Vagina (tissue), 2 donors: ENCODE measurements at regions not wholly inside any gene's neighbourhood (a gene's known extent, or its start where the extent isn't known, plus 50 kb on each side); places are given as distances from the start of the nearest gene placed in this dataset.

Experiments
- CTCF ChIP-seq, 3 experiments: fragments of 450-650 bp in 2 of 3; fragments of 200-600 bp in 1 of 3; sonication (generic) in 1 of 3; IDR thresholded peaks; one replicate each; pipeline ENCODE4 v1.5.1; 2017 to 2019; ENCODE audit warnings: antibody characterized with exemption in 3 of 3, mild to moderate bottlenecking in 2 of 3, moderate library complexity in 2 of 3
- POLR2A ChIP-seq, 2 donors: fragments of 450-650 bp; IDR thresholded peaks; one replicate each; pipeline ENCODE4 v1.6.1; 2017; ENCODE audit warnings: antibody characterized with exemption in 2 of 2, mild to moderate bottlenecking in 2 of 2, moderate library complexity in 2 of 2
- POLR2AphosphoS5 ChIP-seq, 2 donors: sonication (generic); formaldehyde crosslinking; IDR thresholded peaks; one replicate each; pipeline ENCODE4 v1.9.0; 2017; ENCODE audit warnings: antibody characterized with exemption in 2 of 2, mild to moderate bottlenecking in 2 of 2, low read depth in 1 of 2; ENCODE audit not compliant: insufficient read depth in 1 of 2

GRCh38 chr4:18538121-18538520 is 516.6 kb upstream of the LCORL start:
- TF ChIP-seq CTCF (IDR thresholded peaks at IDR 0.05) (no peak), POLR2A (IDR thresholded peaks at IDR 0.05) (no peak), POLR2AphosphoS5 (IDR thresholded peaks at IDR 0.05; ENCODE audit: insufficient read depth in 1 of 2, low read depth in 1 of 2) (no peak)
